Endothelial cell of umbilical vein (primary cell): ENCODE measurements at regions not wholly inside any gene's neighbourhood (a gene's known extent, or its start where the extent isn't known, plus 50 kb on each side); places are given as distances from the start of the nearest gene placed in this dataset.

ENCODE experiments used
- BruUV-seq: library from RNA; stranded (reverse); fragments of 400-500 nt; replicated peaks from 2 replicates; lab custom pipeline; 2021; lab: Mats Ljungman, UMichigan
- CTCF ChIA-PET: fragments of 300-600, 350-600 bp; sonication (Branson Sonifier 250); formaldehyde crosslinking; loops from one replicate; lab custom pipeline; 2021; ENCODE audit warnings: antibody characterized with exemption, inconsistent platforms; lab: Charles Lee
- POLR2A ChIA-PET: fragments of 300-600, 350-600 bp; sonication (Branson Sonifier 250); formaldehyde crosslinking; loops from one replicate; lab custom pipeline; 2021; ENCODE audit warnings: antibody characterized with exemption, inconsistent platforms; lab: Charles Lee
- DNase-seq: peaks from one replicate; pipeline ENCODE4 v3.0.0-alpha.2; 2011; ENCODE audit warnings: low read depth, low spot score
- FAIRE-seq: peaks from 2 replicates; lab custom pipeline; 2011; peaks lifted over from hg19 to GRCh38; lab: Jason Lieb, UNC
- H2AFZ ChIP-seq: 2 replicates; pipeline ENCODE4 v1.6.0; 2012; ENCODE audit warnings: low read depth, low read length, control low read depth, inconsistent platforms
- H3K27ac ChIP-seq: 2 replicates; pipeline ENCODE4 v1.5.1; 2011; ENCODE audit warnings: low read depth, mild to moderate bottlenecking, control low read depth, low read length, moderate library complexity; ENCODE audit not compliant: insufficient read depth
- H3K27me3 ChIP-seq, 2 experiments: 2 replicates each; pipeline versions ENCODE4 v1.6.0 to v1.6.1; 2011; ENCODE audit warnings: low read length in 2 of 2, mixed read lengths in 1 of 2; ENCODE audit not compliant: control insufficient read depth in 2 of 2, insufficient read depth in 2 of 2
- H3K36me3 ChIP-seq, 2 experiments: 2 replicates in 1 of 2; 3 replicates in 1 of 2; pipeline ENCODE4 v1.5.1; 2011; ENCODE audit warnings: low read length in 2 of 2, mild to moderate bottlenecking in 1 of 2, moderate library complexity in 1 of 2; ENCODE audit not compliant: control insufficient read depth in 2 of 2, insufficient read depth in 2 of 2; ENCODE audit errors: extremely low read depth in 1 of 2
- H3K4me1 ChIP-seq: 3 replicates; pipeline ENCODE4 v1.5.1; 2011; ENCODE audit warnings: mild to moderate bottlenecking, low read length; ENCODE audit not compliant: control insufficient read depth, insufficient read depth; ENCODE audit errors: extremely low read depth
- H3K4me2 ChIP-seq: 2 replicates; pipeline ENCODE4 v1.6.1; 2011; ENCODE audit warnings: low read length, control low read depth, mixed read lengths; ENCODE audit not compliant: insufficient read depth
- H3K4me3 ChIP-seq, 3 experiments: fragments of 200-600 bp in 1 of 3; sonication (generic), shearing (Covaris generic) in 1 of 3; replicated peaks in 1 of 3; 2 replicates each; pipeline ENCODE4 v1.5.1; 2011 to 2016; ENCODE audit warnings: control low read depth in 3 of 3, low read length in 3 of 3, mild to moderate bottlenecking in 2 of 3, inconsistent platforms in 1 of 3, low read depth in 1 of 3, moderate library complexity in 1 of 3; ENCODE audit not compliant: insufficient read depth in 1 of 3
- H3K79me2 ChIP-seq: 2 replicates; pipeline ENCODE4 v1.6.0; 2012; ENCODE audit warnings: low read length, inconsistent platforms; ENCODE audit not compliant: control insufficient read depth, insufficient read depth
- H3K9ac ChIP-seq: replicated peaks from 2 replicates; pipeline ENCODE3; 2011; ENCODE audit warnings: low read length, control low read depth; ENCODE audit not compliant: insufficient read depth; ENCODE audit errors: extremely low read depth
- H3K9me1 ChIP-seq: replicated peaks from 3 replicates; pipeline ENCODE4 v1.6.0; 2011; ENCODE audit warnings: mild to moderate bottlenecking, low read length; ENCODE audit not compliant: control insufficient read depth, insufficient read depth; ENCODE audit errors: extremely low read depth
- H3K9me3 ChIP-seq: replicated peaks from 2 replicates; pipeline ENCODE4 v1.5.1; 2012; ENCODE audit warnings: low read length, inconsistent platforms; ENCODE audit not compliant: control insufficient read depth, insufficient read depth
- H4K20me1 ChIP-seq: replicated peaks from 2 replicates; pipeline ENCODE3; 2011; ENCODE audit warnings: mild to moderate bottlenecking, low read length; ENCODE audit not compliant: control insufficient read depth, insufficient read depth; ENCODE audit errors: extremely low read depth
- CTCF ChIP-seq, 2 donors: IDR thresholded peaks; 1 replicate in 1 of 2; 2 replicates in 1 of 2; pipeline ENCODE4 v1.5.1; 2011; ENCODE audit warnings: low read length in 2 of 2, mild to moderate bottlenecking in 2 of 2, moderate library complexity in 2 of 2, control low read depth in 1 of 2, inconsistent platforms in 1 of 2, low read depth in 1 of 2; ENCODE audit not compliant: insufficient read depth in 1 of 2; ENCODE audit errors: extremely low read depth in 1 of 2
- EZH2 ChIP-seq: IDR thresholded peaks from 2 replicates; pipeline ENCODE4 v1.6.1; 2012; ENCODE audit warnings: borderline replicate concordance, low read depth, mild to moderate bottlenecking, moderate library complexity, low read length, inconsistent platforms; ENCODE audit not compliant: severe bottlenecking
- FOS ChIP-seq: IDR thresholded peaks from 2 replicates; pipeline ENCODE4 v1.6.1; 2011; ENCODE audit warnings: mild to moderate bottlenecking, low read length, moderate library complexity, borderline replicate concordance; ENCODE audit not compliant: insufficient read depth
- GATA2 ChIP-seq: IDR thresholded peaks from 2 replicates; pipeline ENCODE4 v1.7.0; 2011; ENCODE audit warnings: low read depth, mild to moderate bottlenecking, moderate library complexity, mixed read lengths, low read length; ENCODE audit not compliant: insufficient read length, insufficient read depth
- JUN ChIP-seq: IDR thresholded peaks from 2 replicates; pipeline ENCODE4 v1.6.1; 2011; ENCODE audit warnings: borderline replicate concordance, low read depth; ENCODE audit not compliant: insufficient read length, insufficient read depth
- MAX ChIP-seq: IDR thresholded peaks from 2 replicates; pipeline ENCODE4 v1.6.1; 2011; ENCODE audit not compliant: insufficient read depth, insufficient read length
- MYC ChIP-seq: IDR thresholded peaks from one replicate; pipeline ENCODE4 v1.6.1; 2011; ENCODE audit warnings: mild to moderate bottlenecking, low read depth, low read length
- POLR2A ChIP-seq: IDR thresholded peaks from 2 replicates; pipeline ENCODE4 v1.6.1; 2012; ENCODE audit warnings: low read depth, mild to moderate bottlenecking, control low read depth, low read length
- POLR2AphosphoS5 ChIP-seq: IDR thresholded peaks from 2 replicates; pipeline ENCODE4 v1.6.1; 2012; ENCODE audit warnings: low read depth, mild to moderate bottlenecking, control low read depth, low read length, moderate library complexity; ENCODE audit not compliant: insufficient read depth
- dilution Hi-C: fragments of 300-500 bp; cut with MboI; formaldehyde crosslinking; loops from one replicate; pipeline ENCODE4 v1.15.0; 2019; ENCODE audit warnings: low sequenced_read_pairs; ENCODE audit not compliant: extremely low pct_ligation_motif_present
- intact Hi-C: fragments of 100-400 bp; cut with micrococcal nuclease; formaldehyde crosslinking; loops from one replicate; pipeline ENCODE4 v1.10.0; 2022

- intact Hi-C loops, result no loop called here
- no peaks in the 10 kb centered on the region for H3K9me3 ChIP-seq
- H3K27ac ChIP-seq, result no peak overlapping the region
- no peak for DNase-seq
- H2AFZ ChIP-seq, result no peak overlapping the region
- H3K27me3 ChIP-seq, result no peaks in the 10 kb centered on the region
- no peak overlapping the region for H3K9ac ChIP-seq
- H3K9me1 ChIP-seq, result no peaks in the 10 kb centered on the region
- dilution Hi-C loops, result no loop called here
- FAIRE-seq, result no peak
- POLR2A ChIA-PET, result no interaction called here
- TF ChIP-seq POLR2AphosphoS5, result no peak
- no peak for TF ChIP-seq GATA2
- TF ChIP-seq JUN, result no peak
- no peak for TF ChIP-seq MYC
- TF ChIP-seq CTCF (IDR thresholded peaks at IDR 0.05; ENCODE audit: extremely low read depth in 1 of 2, insufficient read depth in 1 of 2, low read depth in 1 of 2, low read length in 2 of 2), result no peak
- TF ChIP-seq POLR2A, result no peak
- no peak for TF ChIP-seq FOS
- no peak for TF ChIP-seq MAX
- TF ChIP-seq EZH2, result no peak
- H3K4me2 ChIP-seq, result no peak overlapping the region
- BruUV-seq, result no TSS peak
- no peaks in the 10 kb centered on the region for H3K79me2 ChIP-seq
- no peak overlapping the region for H3K4me3 ChIP-seq
- CTCF ChIA-PET, result no interaction called here
- H3K4me1 ChIP-seq, result no peaks in the 10 kb centered on the region
- H3K36me3 ChIP-seq, result no peaks in the 10 kb centered on the region
- no peaks in the 10 kb centered on the region for H4K20me1 ChIP-seq
Measured at GRCh38 chr5:68748101-68748500, 345.7 kb upstream of the SLC30A5 start.
